ENCODE measurements at regions not wholly inside any gene's neighbourhood (a gene's known extent, or its start where the extent isn't known, plus 50 kb on each side); places are given as distances from the start of the nearest gene placed in this dataset.

DNA sequence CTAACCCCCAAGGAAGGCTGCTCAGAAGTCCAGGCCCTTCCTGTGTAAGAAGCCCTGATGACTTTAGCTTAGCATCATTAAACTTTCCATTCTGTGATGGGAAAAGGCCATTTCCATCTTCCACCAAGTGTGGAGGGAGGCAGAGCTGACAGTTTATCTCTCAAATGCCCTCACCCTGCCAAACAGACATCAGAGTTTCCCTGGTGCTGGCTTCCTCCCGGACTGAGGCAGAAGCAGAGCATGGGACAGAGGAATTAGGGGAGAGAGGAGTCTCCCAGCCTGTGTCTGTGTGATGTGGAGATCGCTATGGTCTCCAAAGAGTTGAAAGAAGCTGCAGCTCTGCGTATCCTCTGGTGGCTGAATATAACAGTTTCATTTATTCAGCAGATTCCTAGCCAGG lies 57.4 kb upstream of the CTNNA1 start:
- TF ChIP-seq, protein P1, sequence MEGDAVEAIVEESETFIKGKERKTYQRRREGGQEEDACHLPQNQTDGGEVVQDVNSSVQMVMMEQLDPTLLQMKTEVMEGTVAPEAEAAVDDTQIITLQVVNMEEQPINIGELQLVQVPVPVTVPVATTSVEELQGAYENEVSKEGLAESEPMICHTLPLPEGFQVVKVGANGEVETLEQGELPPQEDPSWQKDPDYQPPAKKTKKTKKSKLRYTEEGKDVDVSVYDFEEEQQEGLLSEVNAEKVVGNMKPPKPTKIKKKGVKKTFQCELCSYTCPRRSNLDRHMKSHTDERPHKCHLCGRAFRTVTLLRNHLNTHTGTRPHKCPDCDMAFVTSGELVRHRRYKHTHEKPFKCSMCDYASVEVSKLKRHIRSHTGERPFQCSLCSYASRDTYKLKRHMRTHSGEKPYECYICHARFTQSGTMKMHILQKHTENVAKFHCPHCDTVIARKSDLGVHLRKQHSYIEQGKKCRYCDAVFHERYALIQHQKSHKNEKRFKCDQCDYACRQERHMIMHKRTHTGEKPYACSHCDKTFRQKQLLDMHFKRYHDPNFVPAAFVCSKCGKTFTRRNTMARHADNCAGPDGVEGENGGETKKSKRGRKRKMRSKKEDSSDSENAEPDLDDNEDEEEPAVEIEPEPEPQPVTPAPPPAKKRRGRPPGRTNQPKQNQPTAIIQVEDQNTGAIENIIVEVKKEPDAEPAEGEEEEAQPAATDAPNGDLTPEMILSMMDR (IDR thresholded peaks at IDR 0.05): no peak
- TF ChIP-seq POLR2AphosphoS5 (IDR thresholded peaks at IDR 0.05): no peak
- TF ChIP-seq POLR2A (IDR thresholded peaks at IDR 0.05): no peak

All from breast epithelium (tissue), 3 donors.